NCI-H2081 treated with DMSO at 0.1 percent for 48 hours (cell line): ENCODE measurements at regions not wholly inside any gene's neighbourhood (a gene's known extent, or its start where the extent isn't known, plus 50 kb on each side); places are given as distances from the start of the nearest gene placed in this dataset.
"Not testable (repeated sequence)": the region's sequence is repeated elsewhere in the genome, so short reads cannot be mapped to it uniquely, and the experiment has no call there.

Experiments
- DNase-seq: peaks from one replicate; lab custom pipeline; 2025; lab: John Stamatoyannopoulos, UW

DNA sequence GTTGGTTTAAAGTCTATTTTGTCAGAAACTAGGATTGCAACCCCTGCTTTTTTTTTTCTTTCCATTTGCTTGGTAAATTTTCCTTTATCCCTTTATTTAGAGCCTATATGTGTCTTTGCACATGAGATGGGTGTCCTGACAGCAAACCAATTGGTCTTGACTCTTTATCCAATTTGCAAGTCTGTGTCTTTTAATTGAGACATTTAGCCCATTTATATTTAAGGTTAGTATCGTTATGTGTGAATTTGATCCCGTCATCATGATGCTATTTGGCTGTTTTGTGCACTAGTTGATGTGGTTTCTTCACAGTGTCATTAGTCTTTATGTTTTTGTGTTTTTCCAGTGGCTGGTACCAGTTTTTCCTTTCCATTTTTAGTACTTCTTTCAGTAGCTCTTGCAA lies 127.7 kb upstream of the ZNF267 start:
- no peak for DNase-seq

DNA sequence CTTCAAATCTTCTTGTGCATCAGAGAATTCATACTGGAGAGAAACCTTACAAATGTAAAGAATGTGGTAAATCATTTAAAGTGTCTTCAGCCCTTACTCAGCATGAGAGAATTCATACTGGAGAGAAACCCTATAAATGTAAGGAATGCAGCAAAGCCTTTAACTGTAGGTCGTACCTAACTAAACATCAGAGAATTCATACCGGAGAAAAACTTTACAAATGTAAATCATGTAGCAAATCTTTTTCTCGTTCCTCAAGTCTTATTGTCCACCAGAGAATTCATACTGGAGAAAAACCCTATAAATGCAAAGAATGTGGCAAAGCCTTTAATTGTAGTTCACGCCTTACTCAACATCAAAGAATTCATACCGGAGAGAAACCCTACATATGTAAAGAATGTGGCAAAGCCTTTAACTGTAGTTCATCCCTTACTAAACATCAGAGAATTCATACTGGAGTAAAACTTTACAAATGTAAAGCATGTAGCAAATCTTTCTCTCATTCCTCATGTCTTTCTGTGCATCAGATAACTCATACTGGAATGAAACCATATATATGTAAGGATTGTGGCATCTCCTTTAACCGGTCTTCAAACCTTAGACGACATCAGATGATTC lies 118.5 kb upstream of the ZNF267 start:
- no peak for DNase-seq

DNA sequence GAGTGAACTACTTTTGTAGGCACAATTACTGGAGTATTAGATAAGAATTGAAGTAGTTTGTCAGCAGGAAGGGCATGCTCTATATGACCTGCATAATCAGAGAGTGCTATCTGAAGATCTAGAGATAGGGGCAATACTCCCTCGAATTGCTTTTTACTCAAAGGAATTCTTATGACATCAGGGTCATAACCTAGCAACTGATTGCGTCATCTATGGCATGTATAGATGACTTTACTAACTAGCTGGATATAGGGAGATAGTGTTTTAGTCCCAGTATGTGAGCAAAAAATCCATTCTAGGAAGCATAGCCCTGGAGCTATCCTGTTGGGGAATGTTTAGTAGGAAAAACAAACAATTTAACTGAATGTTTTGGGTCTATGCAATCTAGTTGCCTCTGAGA lies 109.5 kb upstream of the ZNF267 start:
- DNase-seq = no peak

DNA sequence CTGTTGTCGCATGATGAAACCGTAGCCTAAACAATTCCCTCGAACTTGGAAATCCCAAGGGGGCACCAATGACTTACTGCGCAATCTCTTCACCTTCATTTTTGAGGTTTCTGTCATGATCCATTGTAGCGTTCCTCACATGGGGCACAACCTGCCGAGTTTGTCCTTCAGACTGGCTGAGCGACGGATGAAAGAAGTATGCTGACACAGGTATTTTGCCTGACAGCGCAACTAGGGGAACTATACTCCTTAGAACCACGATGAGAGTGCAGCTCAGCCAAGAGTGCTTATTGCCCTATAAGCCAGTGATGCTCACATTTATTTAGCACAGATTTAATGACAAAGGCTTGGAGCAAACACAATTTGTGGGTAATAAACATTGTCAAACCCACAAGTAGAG lies 106.3 kb upstream of the ZNF267 start:
- DNase-seq = no peak

DNA sequence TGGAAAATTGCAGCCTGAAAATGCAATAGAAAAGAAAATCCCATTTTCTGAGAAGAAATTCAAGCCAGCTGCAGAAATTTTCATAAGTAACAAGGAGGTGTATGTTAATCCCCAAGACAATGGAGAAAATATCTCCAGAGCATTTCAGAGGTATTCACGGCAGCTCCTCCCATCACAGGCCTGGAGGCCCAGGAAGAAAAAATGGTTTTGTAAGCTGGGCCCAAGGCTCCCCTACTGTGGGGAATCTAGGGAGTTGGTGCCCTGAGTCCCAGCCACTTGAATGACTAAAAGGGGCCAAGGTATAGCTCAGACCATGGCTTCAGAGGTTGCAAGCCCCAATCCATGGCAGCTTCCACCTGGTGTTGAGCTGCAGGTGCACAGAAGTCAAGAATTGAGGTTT lies 93.3 kb upstream of the ZNF267 start:
- no peak for DNase-seq

DNA sequence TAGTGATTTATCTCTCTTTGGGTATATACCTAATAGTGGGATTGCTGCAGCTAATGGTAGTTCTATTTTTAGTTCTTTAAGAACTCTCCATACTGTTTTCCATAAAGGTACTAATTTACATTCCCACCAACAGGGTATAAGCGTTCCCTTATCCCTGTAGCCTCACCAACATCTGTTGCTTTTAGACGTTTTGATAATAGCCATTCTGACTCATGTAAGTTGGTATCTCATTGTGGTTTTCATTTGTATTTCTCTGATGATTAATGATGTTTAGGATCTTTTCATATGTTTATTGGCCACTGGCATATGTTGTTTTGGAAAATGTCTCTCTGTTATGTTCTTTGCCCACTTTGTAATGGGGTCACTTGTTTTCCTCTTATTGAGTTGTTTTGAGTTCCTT lies 88.5 kb upstream of the ZNF267 start:
- DNase-seq = no peak

DNA sequence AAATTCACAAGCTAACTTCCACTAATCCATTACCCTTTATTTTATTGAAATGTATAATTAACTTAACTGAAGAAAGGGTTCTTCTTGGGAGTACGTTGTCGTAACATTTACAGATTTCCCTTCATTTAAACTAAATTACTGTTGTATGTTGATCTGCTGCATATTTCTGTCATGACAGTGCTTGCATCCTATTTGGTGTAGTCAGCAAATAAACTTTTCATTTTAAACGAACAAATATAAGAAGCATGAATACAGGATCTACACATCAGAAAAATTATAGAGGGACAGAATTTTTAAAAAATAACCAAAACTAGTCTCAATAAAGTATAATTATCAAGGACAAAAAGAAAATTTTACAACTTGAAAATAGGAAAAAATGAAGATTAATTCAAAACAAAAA lies 66.5 kb upstream of the ZNF267 start:
- no peak for DNase-seq

DNA sequence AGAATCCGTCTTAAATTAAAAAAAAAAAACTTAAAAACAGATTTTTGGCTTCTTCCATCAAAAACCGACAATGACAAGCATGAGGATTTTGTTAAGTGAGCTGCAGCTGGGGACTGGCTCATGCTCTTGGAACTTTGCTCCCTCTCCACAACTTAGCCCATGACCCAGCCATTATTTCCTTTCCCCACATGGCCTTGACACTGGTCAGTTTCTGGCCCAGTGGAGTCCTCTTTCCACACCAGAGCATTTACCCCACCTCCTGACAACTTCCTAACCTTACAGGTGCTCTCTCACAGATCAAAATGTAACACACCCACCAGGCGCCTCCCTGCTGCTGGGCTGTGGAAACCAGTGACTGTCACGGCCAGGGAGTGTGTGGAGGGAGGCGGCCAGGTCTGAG lies 62.7 kb upstream of the ZNF267 start:
- DNase-seq = no peak

DNA sequence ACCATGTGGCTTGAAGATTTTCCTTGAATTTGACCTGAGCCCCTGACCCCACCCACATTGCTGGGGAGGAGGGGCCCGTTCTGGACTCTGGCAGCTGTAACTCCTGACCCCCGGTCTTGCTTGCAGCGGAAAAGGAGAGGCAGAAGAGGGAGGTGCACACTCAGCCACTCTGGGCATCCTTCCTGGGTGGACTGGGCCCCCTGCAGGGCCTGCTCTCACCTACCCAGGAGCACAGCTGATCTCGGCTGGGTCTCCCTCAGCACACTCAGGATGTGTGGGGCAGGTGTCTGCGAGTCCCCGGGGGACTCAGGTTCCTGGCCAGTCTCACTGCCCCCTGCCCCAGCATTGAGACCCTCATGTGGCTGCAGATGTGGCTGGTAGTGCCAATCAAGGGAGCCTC lies 57.5 kb upstream of the ZNF267 start:
- DNase-seq = not testable (repeated sequence)

DNA sequence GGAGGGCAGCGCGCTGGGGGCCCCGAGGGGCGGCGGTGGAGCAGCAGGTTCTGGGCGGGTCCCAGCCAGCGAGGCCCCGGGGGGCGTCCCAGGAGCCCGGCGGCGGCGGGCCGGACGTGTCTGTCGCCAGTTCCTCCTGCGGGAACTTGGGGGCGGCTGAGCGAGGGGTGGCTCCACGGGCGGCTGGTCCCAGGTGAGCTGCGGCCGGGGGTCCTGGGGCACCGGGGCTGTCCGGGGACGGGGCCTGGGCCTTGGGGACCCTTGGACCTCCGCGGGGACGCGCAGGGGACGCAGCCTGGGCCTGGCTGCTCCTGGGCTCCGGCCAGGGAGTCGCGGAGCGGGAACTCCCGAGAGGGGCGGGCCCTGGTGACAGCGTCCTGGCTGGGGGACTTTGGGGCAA lies 54.2 kb upstream of the ZNF267 start:
- no peak for DNase-seq

DNA sequence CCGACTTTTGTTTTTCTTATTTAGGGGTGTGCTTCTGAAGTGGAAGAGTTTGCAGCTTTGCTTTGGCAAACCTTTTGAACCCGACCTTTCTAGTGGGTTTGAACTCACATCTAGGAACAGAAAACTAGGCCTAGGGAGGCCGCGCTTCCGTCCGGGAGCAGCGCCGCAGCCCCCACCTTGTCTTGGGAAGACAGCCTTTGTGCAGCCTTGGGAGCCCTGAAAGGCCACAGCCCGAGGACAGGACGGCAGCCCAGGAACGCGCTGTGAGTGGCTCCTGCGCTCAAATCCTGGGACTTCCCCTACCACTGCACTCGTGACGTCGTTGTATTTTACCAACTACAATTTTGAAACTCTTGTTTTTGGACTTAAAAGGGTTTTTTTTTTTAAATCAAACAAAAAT lies 53.7 kb upstream of the ZNF267 start:
- DNase-seq = no peak
